ENCODE measurements at regions not wholly inside any gene's neighbourhood (a gene's known extent, or its start where the extent isn't known, plus 50 kb on each side); places are given as distances from the start of the nearest gene placed in this dataset.

GRCh38 chr5:104372376-104372775 lies 809.8 kb upstream of the NUDT12 start:
- H3K27me3 ChIP-seq (ENCODE audit: control insufficient read depth, insufficient read depth, low read length) = no peaks in the 10 kb centered on the region
- H3K36me3 ChIP-seq (ENCODE audit: control insufficient read depth, insufficient read depth, low read length) = no peaks in the 10 kb centered on the region
- H3K4me3 ChIP-seq (ENCODE audit: low read depth, low read length) = no peak overlapping the region
- DNase-seq (ENCODE audit: low read depth) = no peak
- TF ChIP-seq CTCF (IDR thresholded peaks at IDR 0.05; ENCODE audit: insufficient read depth, low read length, poor library complexity, severe bottlenecking) = no peak

DNA sequence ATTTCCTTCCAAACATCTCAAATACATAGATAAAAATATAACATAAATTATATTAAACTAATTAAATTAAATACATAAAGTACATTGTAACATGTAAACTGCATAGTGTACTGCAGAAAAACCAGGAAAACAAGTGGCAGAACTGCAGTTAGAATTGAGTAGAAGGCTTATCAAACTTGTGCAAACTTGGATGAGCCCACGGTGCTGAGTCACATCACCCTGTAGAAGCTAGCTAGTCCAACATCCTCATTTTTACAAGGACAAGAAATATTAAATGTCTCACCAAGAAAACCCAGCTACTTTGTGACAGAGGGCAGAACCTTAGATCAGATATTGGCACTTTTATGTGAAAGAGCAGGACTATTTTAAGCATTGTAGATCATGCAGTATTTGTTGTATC lies 807.9 kb upstream of the NUDT12 start:
- Histone ChIP-seq H3K4me3 (ENCODE audit: low read depth, low read length) (no peak overlapping the region), H3K36me3 (ENCODE audit: control insufficient read depth, insufficient read depth, low read length) (no peaks in the 10 kb centered on the region), H3K27me3 (ENCODE audit: control insufficient read depth, insufficient read depth, low read length) (no peaks in the 10 kb centered on the region)
- DNase-seq (ENCODE audit: low read depth) = no peak
- no peak for TF ChIP-seq CTCF (IDR thresholded peaks at IDR 0.05; ENCODE audit: insufficient read depth, low read length, poor library complexity, severe bottlenecking)

GRCh38 chr5:104367978-104368377 lies 805.4 kb upstream of the NUDT12 start:
- TF ChIP-seq CTCF (IDR thresholded peaks at IDR 0.05; ENCODE audit: insufficient read depth, low read length, poor library complexity, severe bottlenecking) = no peak
- no peaks in the 10 kb centered on the region for H3K36me3 ChIP-seq (ENCODE audit: control insufficient read depth, insufficient read depth, low read length)
- no peak overlapping the region for H3K4me3 ChIP-seq (ENCODE audit: low read depth, low read length)
- no peak for DNase-seq (ENCODE audit: low read depth)
- no peaks in the 10 kb centered on the region for H3K27me3 ChIP-seq (ENCODE audit: control insufficient read depth, insufficient read depth, low read length)

- H3K27me3 ChIP-seq (ENCODE audit: control insufficient read depth, insufficient read depth, low read length) = no peaks in the 10 kb centered on the region
- H3K4me3 ChIP-seq (ENCODE audit: low read depth, low read length) = no peak overlapping the region
- H3K36me3 ChIP-seq (ENCODE audit: control insufficient read depth, insufficient read depth, low read length) = no peaks in the 10 kb centered on the region
- TF ChIP-seq CTCF (IDR thresholded peaks at IDR 0.05; ENCODE audit: insufficient read depth, low read length, poor library complexity, severe bottlenecking) = no peak
- no peak for DNase-seq (ENCODE audit: low read depth)
Observed at GRCh38 chr5:104363567-104363966, 801.0 kb upstream of the NUDT12 start.

DNA sequence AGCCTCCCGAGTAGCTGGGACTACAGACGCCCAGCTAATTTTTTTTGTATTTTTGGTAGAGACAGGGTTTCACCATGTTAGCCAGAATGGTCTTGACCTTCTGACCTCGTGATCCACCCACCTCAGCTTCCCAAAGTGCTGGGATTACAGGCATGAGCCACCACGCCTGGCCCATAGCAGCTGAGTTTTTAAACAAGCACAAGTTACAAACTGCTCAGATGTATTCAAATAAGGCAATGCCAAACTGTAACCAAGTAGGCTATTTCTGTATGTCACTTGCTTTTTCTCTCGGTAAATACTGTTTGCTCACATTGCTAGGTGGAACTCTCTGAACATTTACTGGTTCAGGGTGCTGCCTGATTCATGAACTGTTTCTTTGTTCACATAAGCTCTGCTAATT lies 799.3 kb upstream of the NUDT12 start:
- no peak for TF ChIP-seq CTCF (IDR thresholded peaks at IDR 0.05; ENCODE audit: insufficient read depth, low read length, poor library complexity, severe bottlenecking)
- no peaks in the 10 kb centered on the region for H3K36me3 ChIP-seq (ENCODE audit: control insufficient read depth, insufficient read depth, low read length)

GRCh38 chr5:104355350-104355749 lies 792.8 kb upstream of the NUDT12 start:
- TF ChIP-seq CTCF (IDR thresholded peaks at IDR 0.05; ENCODE audit: insufficient read depth, low read length, poor library complexity, severe bottlenecking) = no peak
- DNase-seq (ENCODE audit: low read depth) = no peak
- H3K27me3 ChIP-seq (ENCODE audit: control insufficient read depth, insufficient read depth, low read length) = no peaks in the 10 kb centered on the region
- no peaks in the 10 kb centered on the region for H3K36me3 ChIP-seq (ENCODE audit: control insufficient read depth, insufficient read depth, low read length)
- no peak overlapping the region for H3K4me3 ChIP-seq (ENCODE audit: low read depth, low read length)

More for the DNA sequence above, 799.3 kb upstream of the NUDT12 start:
- DNase-seq (ENCODE audit: low read depth) = no peak
- H3K27me3 ChIP-seq (ENCODE audit: control insufficient read depth, insufficient read depth, low read length) = no peaks in the 10 kb centered on the region
- H3K4me3 ChIP-seq (ENCODE audit: low read depth, low read length) = no peak overlapping the region
